Activated CD4-positive, alpha-beta T cell treated with anti-CD3 and anti-CD28 coated beads, Interleukin-2, amount 50 U/mL, for 16 hours (primary cell): ENCODE measurements at regions not wholly inside any gene's neighbourhood (a gene's known extent, or its start where the extent isn't known, plus 50 kb on each side); places are given as distances from the start of the nearest gene placed in this dataset.
A peak's percentile ranks its signal among the peaks of the same experiment; 100 is the strongest.

Source experiments
- DNase-seq: peaks from one replicate; pipeline ENCODE4 v3.0.0-alpha.2; 2020

GRCh38 chr17:34733333-34733732 lies 154.0 kb downstream of the TMEM132E start:
- no peak for DNase-seq

DNA sequence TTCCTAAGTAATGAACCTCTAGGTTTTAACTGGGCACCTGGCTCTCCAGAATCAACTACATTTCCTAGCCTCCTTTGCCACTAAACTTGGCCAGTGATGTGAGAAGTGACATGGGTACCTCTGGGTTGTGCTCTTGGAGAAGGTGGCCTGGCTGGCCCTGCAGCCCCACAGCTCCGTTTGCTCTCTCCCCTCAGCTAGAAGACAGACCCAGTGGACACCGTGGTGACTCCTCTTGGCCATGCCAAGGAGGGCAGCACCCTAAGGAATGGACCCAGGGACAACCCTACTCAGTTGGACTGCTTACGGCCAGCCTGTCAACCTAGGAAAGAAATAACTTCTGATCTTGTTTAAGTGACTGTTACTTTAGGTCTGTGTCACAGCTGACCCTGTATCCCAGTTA lies 151.4 kb downstream of the TMEM132E start:
- no peak for DNase-seq

DNA sequence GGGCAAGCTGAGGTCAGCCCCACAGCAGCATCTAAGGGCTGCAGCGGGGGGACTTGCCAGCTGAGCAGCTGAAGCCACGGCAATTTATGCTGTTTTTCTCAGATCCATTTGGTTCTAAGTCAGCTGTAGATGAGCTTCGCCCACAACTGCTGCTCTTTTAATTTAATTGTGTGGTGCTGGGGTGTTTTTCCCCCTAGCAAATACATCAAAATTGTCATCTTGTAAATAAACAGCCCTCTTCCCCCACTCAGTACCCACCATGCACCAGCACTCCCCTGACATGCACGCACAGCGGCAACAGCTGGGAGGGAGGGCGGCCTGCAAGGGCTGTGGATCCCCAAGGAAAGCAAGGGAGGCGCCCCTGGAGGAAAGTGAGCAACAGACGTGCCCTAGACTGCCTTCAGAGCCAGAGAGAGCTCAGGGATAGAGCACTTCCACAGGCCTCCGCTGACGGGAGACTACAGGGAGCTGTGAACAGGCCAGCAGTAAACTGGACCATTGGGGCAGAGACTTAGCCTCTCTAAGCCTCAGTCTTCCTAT lies 149.5 kb downstream of the TMEM132E start:
- DNase-seq, result no peak

GRCh38 chr17:34727601-34728000 lies 148.2 kb downstream of the TMEM132E start:
- DNase-seq, result no peak

DNA sequence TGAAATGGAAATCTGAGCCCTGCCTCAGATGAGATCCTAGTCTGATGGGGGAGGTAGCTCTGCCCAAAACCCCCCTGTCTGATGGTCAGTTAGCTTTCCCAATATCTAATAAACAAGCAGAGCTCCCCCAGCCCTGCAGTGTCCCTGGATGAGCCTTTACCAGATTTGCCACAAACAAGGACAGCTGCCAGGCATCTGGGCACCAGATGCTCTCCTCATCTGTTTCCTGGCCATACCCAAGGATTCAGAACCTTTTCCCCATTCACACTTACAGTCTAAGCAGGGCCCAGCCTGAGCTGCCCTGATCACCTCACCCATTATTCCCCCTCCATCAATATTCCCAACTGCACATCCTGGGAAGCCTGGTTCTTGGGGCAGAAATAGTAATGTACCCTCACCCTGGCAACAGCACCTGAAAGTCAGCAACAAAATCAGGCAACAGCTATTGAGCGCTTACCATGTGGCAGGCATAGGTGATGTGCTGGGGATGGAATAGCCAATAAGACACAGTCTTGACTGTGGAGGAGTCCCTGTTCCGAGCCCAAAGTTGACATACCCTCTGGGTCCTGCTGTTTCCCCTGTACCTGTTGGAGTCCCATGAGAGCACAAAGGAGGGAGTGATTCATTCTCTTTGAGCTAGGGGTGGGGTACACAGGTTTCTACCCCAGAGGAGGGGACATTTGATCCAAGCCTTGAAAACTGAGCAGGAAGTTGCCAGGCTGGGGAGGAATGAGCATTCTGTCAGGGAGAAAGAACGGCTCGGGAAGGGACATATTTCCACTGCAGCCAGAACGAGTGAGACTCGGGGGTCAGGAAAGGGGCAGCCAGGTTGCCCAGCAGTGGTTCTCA lies 147.4 kb downstream of the TMEM132E start:
- DNase-seq, result no peak

DNA sequence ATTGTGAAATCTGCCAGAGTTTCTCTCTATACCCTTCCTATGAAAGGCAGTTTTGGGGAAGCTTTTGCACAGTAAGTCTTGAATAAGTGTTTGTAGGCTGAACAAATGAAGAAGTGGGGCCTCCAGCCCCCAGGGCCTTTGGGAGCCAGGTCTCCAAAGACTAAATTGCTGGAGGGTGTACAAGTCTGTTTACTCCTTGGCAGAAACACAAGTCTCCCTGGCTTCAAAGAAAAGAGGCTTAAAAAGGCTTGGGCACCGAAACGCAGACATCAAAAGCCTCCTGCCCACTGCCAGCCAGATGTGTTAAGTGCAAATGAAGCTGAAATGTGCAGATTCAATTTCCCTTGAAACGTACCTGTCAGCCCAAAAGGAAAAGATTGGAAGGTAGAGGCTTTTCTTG lies 146.3 kb downstream of the TMEM132E start:
- DNase-seq, result no peak

- no peak for DNase-seq
Measured at GRCh38 chr17:34725008-34725407, 145.6 kb downstream of the TMEM132E start.

DNA sequence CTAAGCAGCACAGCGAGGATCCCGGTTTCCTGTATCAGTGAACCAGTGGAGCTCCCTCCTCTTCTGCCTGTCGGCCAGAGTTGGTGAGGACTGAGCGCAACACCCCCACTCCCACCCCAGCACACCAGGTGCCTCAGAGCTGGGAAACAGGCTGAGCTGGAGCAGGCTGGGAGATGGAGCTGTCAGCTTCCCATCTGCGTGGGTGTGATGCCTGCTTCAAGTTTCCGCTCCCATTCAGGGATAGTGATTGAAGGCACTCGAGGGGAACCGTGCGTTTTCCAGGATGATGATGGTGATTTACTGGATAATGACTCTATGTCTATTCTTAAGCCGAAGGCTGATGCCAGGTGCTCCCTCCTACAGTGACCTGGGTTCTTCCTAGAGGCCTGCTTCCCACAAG lies 144.5 kb downstream of the TMEM132E start:
- no peak for DNase-seq

DNA sequence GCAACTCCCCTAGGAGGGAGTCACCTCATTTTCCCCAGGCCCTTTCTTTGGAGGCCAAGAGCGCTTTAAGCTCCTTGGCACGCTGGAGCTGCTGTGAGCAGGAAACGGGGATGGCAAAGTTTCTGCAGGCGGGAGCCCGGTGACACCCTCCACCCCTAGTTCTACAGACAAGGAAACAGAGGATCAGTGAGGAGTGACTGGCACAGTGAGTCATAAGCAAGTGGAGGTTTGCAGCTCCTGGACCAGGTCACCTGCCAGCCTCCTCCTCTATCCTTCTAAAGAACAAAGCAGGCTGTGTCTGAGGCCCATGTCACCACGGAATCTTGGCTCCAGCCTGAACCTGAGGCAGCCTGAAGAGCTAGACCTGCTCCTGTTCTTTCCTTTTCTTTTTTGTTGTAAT lies 141.9 kb downstream of the TMEM132E start:
- no peak for DNase-seq

DNA sequence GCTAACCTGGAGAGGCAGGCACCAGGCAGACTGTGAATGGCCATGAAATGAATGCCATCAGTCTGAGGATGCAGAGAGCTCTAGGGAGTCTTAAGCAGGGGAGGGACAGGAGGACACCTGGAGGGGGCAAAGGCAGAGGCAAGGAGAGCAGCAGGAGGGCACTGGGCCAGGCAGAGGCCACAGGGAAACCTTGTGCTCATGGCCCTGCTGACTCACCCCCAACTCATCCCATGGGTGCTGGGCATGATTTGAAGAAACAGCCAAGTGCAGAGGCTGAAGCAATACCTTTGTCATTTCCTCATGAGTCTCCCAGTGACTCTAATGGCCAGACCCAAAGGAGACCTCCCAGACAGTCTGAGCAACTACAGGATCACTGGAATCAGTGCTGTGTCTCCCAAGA lies 141.4 kb downstream of the TMEM132E start:
- no peak for DNase-seq

- no peak for DNase-seq
Measured at GRCh38 chr17:34719569-34719968, 140.2 kb downstream of the TMEM132E start.

GRCh38 chr17:34717092-34717491 lies 137.7 kb downstream of the TMEM132E start:
- DNase-seq, result no peak

DNA sequence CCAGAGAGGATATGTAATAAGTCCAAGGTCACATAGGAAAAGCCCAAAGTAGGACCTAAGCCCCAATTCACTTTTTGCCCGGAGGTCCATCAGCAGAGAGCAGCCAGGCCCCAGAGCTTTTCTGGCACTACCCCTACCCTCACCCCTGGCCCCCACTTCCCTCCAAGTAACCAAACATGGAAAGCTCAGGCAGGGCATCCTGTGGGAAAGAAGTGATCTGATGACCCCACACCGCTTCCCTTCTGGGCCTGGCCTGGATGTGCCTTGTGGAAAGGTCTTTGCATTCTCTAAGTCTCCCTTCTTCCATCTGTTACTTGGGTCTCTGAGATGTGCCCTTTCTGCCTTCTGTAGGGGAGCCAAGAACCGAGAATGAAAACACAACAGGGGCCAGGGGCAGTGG lies 136.9 kb downstream of the TMEM132E start:
- no peak for DNase-seq

GRCh38 chr17:34715504-34715903 lies 136.1 kb downstream of the TMEM132E start:
- DNase-seq, result no peak

DNA sequence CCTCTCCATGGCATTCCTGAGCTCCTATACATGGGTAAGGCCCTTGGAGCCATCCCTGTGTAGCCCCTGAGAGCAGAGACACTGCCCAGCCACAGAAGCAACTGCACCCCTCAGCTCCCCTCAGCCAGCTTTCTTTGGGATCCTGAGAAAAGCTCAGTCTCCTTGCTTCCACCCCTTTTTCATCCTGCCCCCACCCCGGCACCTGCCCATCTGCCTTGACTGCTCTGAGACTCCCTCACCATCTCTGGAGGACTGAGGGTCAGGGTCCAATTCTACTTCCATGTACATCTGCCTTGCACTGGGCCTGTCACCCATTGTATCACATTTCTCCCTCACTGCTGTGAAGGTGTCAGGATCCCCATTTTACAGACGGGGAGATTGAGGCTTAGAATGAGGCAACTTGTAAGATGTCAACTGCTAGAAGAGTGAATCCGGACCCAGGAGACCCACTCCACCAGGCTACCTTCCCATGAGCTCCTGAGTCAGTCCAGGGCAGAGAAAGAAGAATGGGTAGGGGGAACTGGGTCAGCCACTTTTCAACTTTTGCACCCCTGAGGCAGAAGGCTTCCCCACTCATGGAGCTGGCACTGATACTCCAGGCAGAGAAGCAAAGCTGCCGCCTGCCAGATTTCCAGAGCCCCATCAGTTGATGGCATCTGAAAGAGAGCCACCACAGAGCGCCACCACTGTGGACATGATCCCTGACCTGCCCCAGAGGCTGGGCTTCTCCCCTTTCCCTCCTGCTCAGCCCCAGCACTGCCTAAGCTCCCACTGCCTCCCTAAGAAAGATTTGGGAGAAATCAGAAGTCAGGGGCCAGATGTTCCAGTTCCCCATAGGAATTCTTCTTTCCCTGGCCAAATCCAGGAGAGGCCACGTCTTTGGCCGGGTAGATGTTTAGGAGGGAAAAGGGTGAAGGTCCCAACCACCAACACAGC lies 135.4 kb downstream of the TMEM132E start:
- DNase-seq, result no peak

DNA sequence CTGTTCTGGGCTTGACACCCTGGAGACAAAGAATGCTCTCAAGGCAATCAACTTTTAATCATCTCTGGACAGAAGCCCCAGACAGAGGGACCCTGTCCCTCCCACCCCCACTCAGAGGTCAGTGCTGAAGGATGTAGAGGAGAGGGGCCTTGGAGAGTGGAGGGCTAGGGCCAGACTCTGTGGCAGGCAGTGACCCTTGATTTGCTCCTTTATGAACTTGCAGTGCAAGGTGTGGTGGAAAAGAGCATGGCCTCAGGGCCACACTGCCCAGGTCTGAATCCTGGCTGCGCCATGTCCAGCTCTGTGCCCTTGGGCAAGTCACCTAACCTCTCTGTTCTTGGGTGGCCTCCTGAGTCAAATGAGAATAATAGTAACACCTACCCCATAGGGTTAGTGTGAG lies 134.3 kb downstream of the TMEM132E start:
- DNase-seq, result no peak

DNA sequence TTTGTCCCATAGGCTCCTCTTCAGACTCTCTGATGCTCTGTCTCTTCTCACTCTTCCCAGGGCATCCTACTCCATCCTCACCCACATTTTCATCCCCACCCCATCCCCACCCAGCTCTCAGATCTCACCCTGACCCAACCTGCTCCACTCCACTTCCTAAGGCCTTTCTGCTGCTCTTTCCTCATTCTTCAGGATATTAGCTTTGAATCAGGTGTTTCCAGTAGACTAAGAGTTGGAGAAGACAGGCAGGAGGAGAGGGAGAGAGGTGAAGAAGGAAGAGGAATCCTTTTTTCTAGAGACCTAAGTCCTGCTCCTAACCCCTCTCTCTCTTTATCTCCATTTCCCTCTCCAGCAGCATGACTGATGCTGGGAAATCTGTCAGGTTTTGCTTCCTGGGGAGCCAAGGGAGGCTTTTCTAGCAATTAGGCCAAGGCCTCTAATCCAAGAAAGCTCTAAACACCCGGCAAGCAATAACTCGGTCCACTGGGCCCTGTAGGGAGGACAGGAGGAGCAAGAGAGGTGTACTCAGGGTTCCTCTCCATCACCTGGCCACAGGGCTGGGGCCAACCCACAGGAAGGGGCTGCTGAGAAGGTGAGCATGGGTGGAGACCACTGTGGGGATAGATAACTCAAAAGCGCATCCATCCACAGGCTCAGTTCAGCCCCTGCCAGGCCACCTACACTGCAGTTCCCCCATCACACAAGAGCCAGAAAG lies 133.3 kb downstream of the TMEM132E start:
- DNase-seq, result no peak

GRCh38 chr17:34711646-34712045 lies 132.3 kb downstream of the TMEM132E start:
- no peak for DNase-seq

- DNase-seq, result no peak
Measured at GRCh38 chr17:34710226-34710625, 130.8 kb downstream of the TMEM132E start.

- DNase-seq, result no peak
Measured at GRCh38 chr17:34709158-34709754, 129.9 kb downstream of the TMEM132E start.

DNA sequence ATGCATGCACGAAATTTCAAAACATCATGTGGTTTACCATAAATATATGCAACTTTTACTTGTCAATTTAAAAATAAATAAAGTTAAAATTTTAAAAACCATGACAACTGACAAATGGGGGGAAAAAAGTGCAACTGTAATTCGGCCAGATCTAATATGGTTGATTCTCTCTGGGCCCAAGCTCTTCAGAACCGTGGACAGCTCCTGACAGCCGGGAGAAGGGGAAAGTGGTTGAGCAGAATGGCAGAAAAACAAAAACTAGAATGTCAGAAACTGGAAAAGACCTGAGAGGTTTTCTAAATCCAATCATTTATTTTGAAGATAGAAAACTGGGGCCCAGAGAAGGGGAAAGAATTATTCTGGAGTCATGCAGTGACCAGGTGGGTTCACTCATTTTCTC lies 126.6 kb downstream of the TMEM132E start:
- no peak for DNase-seq

DNA sequence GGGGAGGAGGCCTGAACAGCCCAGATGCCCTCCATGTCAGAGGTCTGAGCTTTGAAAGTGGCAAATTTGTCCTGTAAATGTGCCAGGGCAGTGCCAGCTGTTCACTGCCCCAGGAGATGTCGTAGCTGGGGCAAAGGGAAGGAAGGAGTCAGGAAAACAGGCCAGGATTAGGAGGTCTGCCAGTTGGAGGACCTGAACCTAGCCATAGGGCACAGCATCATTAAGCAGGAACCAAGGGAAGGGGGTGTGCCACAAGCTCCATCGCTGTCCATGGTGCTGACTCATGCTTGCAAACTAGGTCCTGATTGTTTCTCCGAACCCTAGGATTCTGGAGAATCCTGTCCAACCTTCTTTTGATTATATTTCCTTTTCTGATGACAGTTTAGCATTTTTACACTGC lies 124.2 kb downstream of the TMEM132E start:
- peak; percentile 12 for DNase-seq

DNA sequence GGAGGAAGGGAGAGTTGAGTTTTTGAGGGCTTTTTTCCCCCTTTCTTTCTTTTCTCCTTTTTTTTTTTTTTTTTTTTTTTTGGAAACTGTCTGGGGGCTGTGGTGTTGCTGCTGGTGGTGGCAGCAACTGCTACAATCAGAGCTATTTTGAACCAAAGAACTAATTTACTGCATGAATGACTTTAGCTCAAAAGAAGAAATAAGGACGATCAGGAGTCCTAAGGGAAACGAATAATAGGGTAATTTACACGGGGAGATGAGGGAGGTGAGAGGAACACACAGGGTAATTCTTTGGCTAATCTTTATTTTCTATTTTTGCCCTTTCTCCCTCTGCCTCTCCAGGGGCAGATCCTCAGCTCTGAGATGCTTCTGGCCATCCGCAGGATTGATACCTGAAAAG lies 119.8 kb downstream of the TMEM132E start:
- no peak for DNase-seq
